Sigmoid colon (tissue), 6 donors: ENCODE measurements at regions not wholly inside any gene's neighbourhood (a gene's known extent, or its start where the extent isn't known, plus 50 kb on each side); places are given as distances from the start of the nearest gene placed in this dataset.

Source experiments
- DNase-seq: peaks from one replicate; pipeline ENCODE4 v3.0.0-alpha.2; 2019
- H3K27ac ChIP-seq, 4 donors: fragments of 200-600 bp; sonication (generic); one replicate each; pipeline ENCODE4 v1.5.1; 2016 to 2019; ENCODE audit warnings: mild to moderate bottlenecking in 1 of 4
- H3K27me3 ChIP-seq, 3 donors: fragments of 200-600 bp; sonication (generic); one replicate each; pipeline ENCODE4 v1.5.1; 2019; ENCODE audit warnings: mild to moderate bottlenecking in 1 of 3
- H3K36me3 ChIP-seq, 4 donors: fragments of 200-600 bp; sonication (generic); one replicate each; pipeline ENCODE4 v1.5.1; 2016 to 2019
- H3K4me1 ChIP-seq, 4 donors: fragments of 200-600 bp; sonication (generic); one replicate each; pipeline ENCODE4 v1.5.1; 2017 to 2019
- H3K4me3 ChIP-seq, 4 donors: fragments of 200-600 bp; sonication (generic); one replicate each; pipeline ENCODE4 v1.5.1; 2017 to 2019; ENCODE audit warnings: mild to moderate bottlenecking in 2 of 4, moderate library complexity in 1 of 4
- H3K9me3 ChIP-seq, 4 donors: fragments of 200-600 bp in 3 of 4; sonication (generic) in 3 of 4; one replicate each; pipeline versions ENCODE4 v1.5.1 to v1.6.1; 2013 to 2019
- EP300 ChIP-seq, 4 donors: sonication (generic); formaldehyde crosslinking; IDR thresholded peaks; one replicate each; pipeline ENCODE4 v1.6.1; 2017; ENCODE audit warnings: antibody characterized with exemption in 4 of 4
- POLR2A ChIP-seq, 2 donors: fragments of 450-650 bp; IDR thresholded peaks; one replicate each; pipeline ENCODE4 v1.6.1; 2016; ENCODE audit warnings: antibody characterized with exemption in 2 of 2, mild to moderate bottlenecking in 2 of 2, moderate library complexity in 2 of 2
- POLR2AphosphoS5 ChIP-seq, 4 donors: sonication (generic); formaldehyde crosslinking; IDR thresholded peaks; one replicate each; pipeline ENCODE4 v1.6.1; 2017; ENCODE audit warnings: antibody characterized with exemption in 4 of 4
- WGBS, 2 donors: extraction: QIAGEN DNeasy Blood & Tissue Kit; methylation state at CpG; one replicate each; pipeline ENCODE4 v1.1.7; 2013; 5-methylcytosine and 5-hydroxymethylcytosine counted together
- intact Hi-C: fragments of 100-400 bp; cut with DNase I; formaldehyde crosslinking; loops from one replicate; pipeline ENCODE4 v1.15.1; 2023
- TF ChIP-seq, protein P1 (sequence below), 4 experiments: fragments of 450-650 bp in 3 of 4; fragments of 200-600 bp in 1 of 4; IDR thresholded peaks; one replicate each; pipeline ENCODE4 v1.5.1; 2016 to 2019; ENCODE audit warnings: antibody characterized with exemption in 4 of 4, mild to moderate bottlenecking in 3 of 4, moderate library complexity in 2 of 4
- donor health status: healthy with polysubstance abuse.
- donor health status: healthy.

DNA sequence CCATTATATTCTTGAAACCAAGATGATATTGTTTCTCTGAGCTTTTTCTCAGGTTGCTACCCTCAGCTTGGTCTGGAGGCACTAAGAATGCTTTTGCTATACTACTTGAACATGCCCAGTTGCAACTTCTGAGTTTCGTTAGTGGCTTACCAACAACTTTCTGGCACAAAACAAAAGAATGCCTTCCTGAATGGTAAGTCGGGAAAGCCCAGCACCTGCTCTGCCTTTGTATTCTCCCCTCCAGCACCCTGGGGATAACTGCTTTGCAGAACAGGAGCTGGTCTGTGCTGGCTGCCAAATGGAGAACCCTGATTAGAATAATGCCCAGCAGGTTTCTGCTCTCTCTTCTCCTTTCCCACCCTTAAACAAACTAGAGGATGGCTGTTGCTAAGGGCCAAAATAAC is 149.3 kb downstream of the TGFB2 start:
- no peak for TF ChIP-seq EP300 (IDR thresholded peaks at IDR 0.05)
- no peak for TF ChIP-seq POLR2AphosphoS5 (IDR thresholded peaks at IDR 0.05)
- TF ChIP-seq, protein P1, sequence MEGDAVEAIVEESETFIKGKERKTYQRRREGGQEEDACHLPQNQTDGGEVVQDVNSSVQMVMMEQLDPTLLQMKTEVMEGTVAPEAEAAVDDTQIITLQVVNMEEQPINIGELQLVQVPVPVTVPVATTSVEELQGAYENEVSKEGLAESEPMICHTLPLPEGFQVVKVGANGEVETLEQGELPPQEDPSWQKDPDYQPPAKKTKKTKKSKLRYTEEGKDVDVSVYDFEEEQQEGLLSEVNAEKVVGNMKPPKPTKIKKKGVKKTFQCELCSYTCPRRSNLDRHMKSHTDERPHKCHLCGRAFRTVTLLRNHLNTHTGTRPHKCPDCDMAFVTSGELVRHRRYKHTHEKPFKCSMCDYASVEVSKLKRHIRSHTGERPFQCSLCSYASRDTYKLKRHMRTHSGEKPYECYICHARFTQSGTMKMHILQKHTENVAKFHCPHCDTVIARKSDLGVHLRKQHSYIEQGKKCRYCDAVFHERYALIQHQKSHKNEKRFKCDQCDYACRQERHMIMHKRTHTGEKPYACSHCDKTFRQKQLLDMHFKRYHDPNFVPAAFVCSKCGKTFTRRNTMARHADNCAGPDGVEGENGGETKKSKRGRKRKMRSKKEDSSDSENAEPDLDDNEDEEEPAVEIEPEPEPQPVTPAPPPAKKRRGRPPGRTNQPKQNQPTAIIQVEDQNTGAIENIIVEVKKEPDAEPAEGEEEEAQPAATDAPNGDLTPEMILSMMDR (IDR thresholded peaks at IDR 0.05) = no peak
- TF ChIP-seq POLR2A (IDR thresholded peaks at IDR 0.05) = no peak
- Histone ChIP-seq H3K27ac (no peak overlapping the region), H3K4me3 (no peak overlapping the region), H3K36me3 (no peaks in the 10 kb centered on the region), H3K4me1 (peaks cover 0 to 20% (median 11%) of the 10 kb centered on the region in 4 donors), H3K9me3 (no peaks in the 10 kb centered on the region), H3K27me3 (no peaks in the 10 kb centered on the region)
- intact Hi-C loops = no loop called here
- 62 to 80% methylated on average over 2 of the region's 2 CpGs for WGBS, 2 donors
- DNase-seq = no peak

DNA sequence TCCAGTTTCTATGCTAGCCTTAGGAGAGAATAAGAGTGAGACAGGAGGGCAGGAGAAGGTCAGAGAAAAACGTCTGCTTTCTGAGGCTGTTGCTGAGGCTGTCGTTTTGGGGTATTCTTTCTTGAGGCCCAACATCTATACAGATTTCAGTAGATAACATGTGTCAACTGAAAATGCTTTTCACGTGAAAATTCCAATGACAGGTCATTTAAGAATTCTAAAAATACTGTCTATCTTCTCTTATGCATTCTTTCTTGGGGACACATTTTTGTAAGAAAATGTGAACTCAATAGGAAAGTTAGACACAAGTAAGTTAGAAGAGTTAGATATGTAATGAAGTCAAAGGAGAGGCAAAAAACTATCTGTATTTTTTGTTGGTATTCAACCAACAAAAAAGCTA is 150.8 kb downstream of the TGFB2 start:
- no peak overlapping the region for H3K4me3 ChIP-seq
- intact Hi-C loops = no loop called here
- no peaks in the 10 kb centered on the region for H3K9me3 ChIP-seq
- peak overlapping the region in 1 of 4 donors; percentile 82 for H3K27ac ChIP-seq
- H3K4me1 ChIP-seq = peaks cover 0 to 25% (median 13%) of the 10 kb centered on the region in 4 donors
- TF ChIP-seq POLR2AphosphoS5 (IDR thresholded peaks at IDR 0.05) (no peak), POLR2A (IDR thresholded peaks at IDR 0.05) (no peak), EP300 (IDR thresholded peaks at IDR 0.05) (no peak)
- TF ChIP-seq, protein P1 (IDR thresholded peaks at IDR 0.05) = no peak
- no peaks in the 10 kb centered on the region for H3K36me3 ChIP-seq
- WGBS, 2 donors = 68 to 84% methylated on average over 3 of the region's 3 CpGs
- H3K27me3 ChIP-seq = no peaks in the 10 kb centered on the region
- no peak for DNase-seq

- TF ChIP-seq POLR2A (IDR thresholded peaks at IDR 0.05) = no peak
- peak in 3 of 4 donors; percentile 36 to 67 (median 47) for TF ChIP-seq POLR2AphosphoS5 (IDR thresholded peaks at IDR 0.05)
- TF ChIP-seq, protein P1 (IDR thresholded peaks at IDR 0.05) = no peak
- intact Hi-C loops = no loop called here
- H3K4me3 ChIP-seq = no peak overlapping the region
- H3K27me3 ChIP-seq = no peaks in the 10 kb centered on the region
- peak overlapping the region in 2 of 4 donors; percentile 36 to 82 for H3K27ac ChIP-seq
- 73 to 85% methylated on average over 2 of the region's 2 CpGs for WGBS, 2 donors
- peaks cover 0 to 30% (median 15%) of the 10 kb centered on the region in 4 donors for H3K4me1 ChIP-seq
- DNase-seq = no peak
- H3K9me3 ChIP-seq = no peaks in the 10 kb centered on the region
- no peaks in the 10 kb centered on the region for H3K36me3 ChIP-seq
Measured at GRCh38 chr1:218496561-218496960, 151.4 kb downstream of the TGFB2 start.

DNA sequence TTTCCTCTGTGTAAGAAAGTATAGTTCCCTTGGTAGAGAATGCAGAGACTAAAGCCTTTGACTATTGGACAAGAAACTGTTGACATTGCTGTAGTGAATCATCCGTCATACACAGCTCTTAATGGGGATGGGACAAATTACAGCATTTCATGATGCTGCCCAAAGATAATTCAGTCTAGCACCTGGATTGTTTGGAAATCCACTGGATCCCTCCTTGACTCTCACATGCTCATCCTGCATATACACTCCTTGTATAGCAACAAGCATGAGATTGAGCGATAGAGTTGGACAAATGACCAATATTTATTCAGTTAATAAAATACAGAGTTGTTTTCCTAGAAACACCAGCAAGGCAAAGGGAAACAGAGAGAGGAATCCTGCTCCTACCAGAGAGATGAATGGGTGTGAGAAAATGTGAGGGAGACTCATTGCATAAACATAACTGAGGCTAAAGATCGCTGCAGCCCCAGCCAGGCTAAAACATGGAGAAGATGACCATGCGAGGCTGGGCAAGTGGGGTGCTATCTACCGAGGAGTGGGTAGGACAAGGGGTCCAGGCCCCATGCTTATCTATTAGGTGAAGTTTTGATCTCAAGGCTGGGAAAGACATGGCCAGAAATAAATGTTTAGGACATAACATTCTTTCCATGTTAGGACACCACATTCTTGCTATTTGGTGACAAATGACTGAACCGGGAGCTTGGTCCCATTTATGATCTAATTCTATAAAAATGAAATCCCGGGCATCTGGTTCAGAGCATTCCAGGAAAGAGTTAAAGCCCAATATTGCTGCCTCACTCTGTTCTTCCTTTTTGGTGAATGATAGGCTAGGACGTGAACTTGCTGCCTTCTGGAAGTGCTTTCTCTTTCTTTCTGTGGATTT is 153.2 kb downstream of the TGFB2 start:
- H3K4me3 ChIP-seq = peak overlapping the region; percentile 18 to 35 (median 30)
- H3K9me3 ChIP-seq = no peaks in the 10 kb centered on the region
- DNase-seq = no peak

More for the DNA sequence above, 153.2 kb downstream of the TGFB2 start:
- no peak for TF ChIP-seq EP300 (IDR thresholded peaks at IDR 0.05)
- TF ChIP-seq POLR2AphosphoS5 (IDR thresholded peaks at IDR 0.05) = no peak
- TF ChIP-seq, protein P1 (IDR thresholded peaks at IDR 0.05) = no peak
- TF ChIP-seq POLR2A (IDR thresholded peaks at IDR 0.05) = no peak
- Histone ChIP-seq H3K4me1 (peaks cover 0 to 30% (median 15%) of the 10 kb centered on the region in 4 donors), H3K27ac (peak overlapping the region; percentile 68 to 82 (median 74)), H3K36me3 (no peaks in the 10 kb centered on the region), H3K27me3 (no peaks in the 10 kb centered on the region)
- WGBS, 2 donors = 54 to 66% methylated on average over 8 of the region's 8 CpGs
- intact Hi-C loops = no loop called here
